ENCODE measurements at regions not wholly inside any gene's neighbourhood (a gene's known extent, or its start where the extent isn't known, plus 50 kb on each side); places are given as distances from the start of the nearest gene placed in this dataset.

DNA sequence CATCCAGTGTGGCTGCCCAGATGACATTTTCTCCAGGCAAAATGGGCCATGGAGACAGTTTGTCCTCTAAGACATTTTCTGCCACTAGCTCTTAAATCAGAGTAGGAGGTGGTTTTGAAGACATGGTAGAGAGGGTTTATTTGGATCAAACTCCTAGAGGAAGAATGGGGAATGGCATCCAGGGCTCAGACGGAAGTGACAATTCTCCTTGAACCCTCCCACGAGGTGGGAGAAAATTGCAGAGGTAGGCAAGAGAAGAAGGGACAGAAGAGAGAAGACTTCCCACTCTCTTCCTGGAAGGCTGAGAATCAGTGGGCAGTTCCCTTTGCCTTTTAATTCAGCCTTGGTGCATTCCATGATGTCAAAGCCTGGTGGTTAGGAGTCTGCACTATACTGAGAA lies 194.0 kb downstream of the SMIM20 start:
- H3K4me2 ChIP-seq (ENCODE audit: insufficient read depth, low read length, poor library complexity, severe bottlenecking), result no peak overlapping the region
- no peak overlapping the region for H3K27ac ChIP-seq (replicated peaks; ENCODE audit: low read length)
- H3K27me3 ChIP-seq (ENCODE audit: control insufficient read depth in 3 of 3, insufficient read depth in 3 of 3, low read depth in 1 of 3, low read length in 3 of 3), result no peaks in the 10 kb centered on the region
- no peak overlapping the region for H3K14ac ChIP-seq (ENCODE audit: low read length)
- no peak overlapping the region for H2AFZ ChIP-seq (ENCODE audit: low read length)
- H2BK15ac ChIP-seq (ENCODE audit: low read length), result no peak overlapping the region
- WGBS, 2 donors (ENCODE audit: extremely low coverage in 2 of 2, insufficient read length in 2 of 2, insufficient replicate concordance in 1 of 2), result no CpG with 5 or more reads among the region's 2 CpGs
- no peak overlapping the region for H4K8ac ChIP-seq (ENCODE audit: low read depth, low read length)
- no peak overlapping the region for H2AK5ac ChIP-seq (ENCODE audit: low read depth, low read length)
- H3K18ac ChIP-seq (ENCODE audit: low read length), result no peak overlapping the region
- H3K23ac ChIP-seq (ENCODE audit: low read depth, low read length, poor library complexity), result no peak overlapping the region
- H4K91ac ChIP-seq (ENCODE audit: low read depth, low read length, poor library complexity), result no peak overlapping the region
- no peak for DNase-seq (ENCODE audit: low spot score)
- no peak overlapping the region for H3K4ac ChIP-seq (ENCODE audit: low read length)
- H2BK5ac ChIP-seq (ENCODE audit: low read length), result no peak overlapping the region
- H3K9ac ChIP-seq (ENCODE audit: low read depth, low read length, poor library complexity), result no peak overlapping the region
- H3K79me1 ChIP-seq (ENCODE audit: low read depth, low read length), result no peaks in the 10 kb centered on the region
- H3K9me3 ChIP-seq (replicated peaks in 1 of 2; ENCODE audit: control insufficient read depth in 2 of 2, insufficient read depth in 1 of 2, low read depth in 1 of 2, low read length in 2 of 2), result peaks cover 0 to 2% of the 10 kb centered on the region in 2 donors
- no peak overlapping the region for H2BK120ac ChIP-seq (ENCODE audit: low read depth, low read length)
- no peak overlapping the region for H3K4me3 ChIP-seq (ENCODE audit: low read length in 2 of 2)
- H3K4me1 ChIP-seq (ENCODE audit: control insufficient read depth in 2 of 2, insufficient read depth in 1 of 2, low read depth in 1 of 2, low read length in 2 of 2), result no peaks in the 10 kb centered on the region
- no peaks in the 10 kb centered on the region for H3K36me3 ChIP-seq (replicated peaks in 1 of 2; ENCODE audit: control insufficient read depth in 2 of 2, insufficient read depth in 2 of 2, low read length in 2 of 2)
- H2BK12ac ChIP-seq (ENCODE audit: low read length), result no peak overlapping the region

DNA sequence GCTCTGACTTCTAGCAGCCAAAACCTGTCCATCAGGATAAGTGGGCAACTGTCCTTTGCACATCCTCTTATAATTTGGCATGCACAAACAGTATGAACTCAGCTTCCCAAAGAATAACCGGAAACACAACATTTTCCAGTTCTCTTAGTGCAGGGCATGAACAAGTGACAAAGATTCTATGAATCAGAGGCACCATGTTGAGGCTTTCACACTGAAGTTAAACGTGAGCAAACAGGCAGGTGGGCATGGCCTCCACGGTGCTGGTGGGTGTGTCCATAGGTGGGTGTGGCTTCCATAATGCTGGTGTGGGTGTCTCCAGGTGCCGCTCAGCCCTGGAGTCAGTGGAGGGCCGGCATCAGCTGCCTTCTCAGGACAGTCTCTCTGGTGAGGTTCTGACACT lies 196.5 kb downstream of the SMIM20 start:
- Histone ChIP-seq H2AK5ac (ENCODE audit: low read depth, low read length) (no peak overlapping the region), H3K27ac (replicated peaks; ENCODE audit: low read length) (no peak overlapping the region), H3K79me1 (ENCODE audit: low read depth, low read length) (no peaks in the 10 kb centered on the region), H3K4me1 (ENCODE audit: control insufficient read depth in 2 of 2, insufficient read depth in 1 of 2, low read depth in 1 of 2, low read length in 2 of 2) (no peaks in the 10 kb centered on the region), H2BK12ac (ENCODE audit: low read length) (no peak overlapping the region), H3K4me2 (ENCODE audit: insufficient read depth, low read length, poor library complexity, severe bottlenecking) (no peak overlapping the region), H3K9me3 (replicated peaks in 1 of 2; ENCODE audit: control insufficient read depth in 2 of 2, insufficient read depth in 1 of 2, low read depth in 1 of 2, low read length in 2 of 2) (peaks cover 3 to 7% of the 10 kb centered on the region in 2 donors), H3K18ac (ENCODE audit: low read length) (no peak overlapping the region), H3K27me3 (ENCODE audit: control insufficient read depth in 3 of 3, insufficient read depth in 3 of 3, low read depth in 1 of 3, low read length in 3 of 3) (no peaks in the 10 kb centered on the region), H3K36me3 (replicated peaks in 1 of 2; ENCODE audit: control insufficient read depth in 2 of 2, insufficient read depth in 2 of 2, low read length in 2 of 2) (no peaks in the 10 kb centered on the region), H2BK5ac (ENCODE audit: low read length) (no peak overlapping the region), H4K8ac (ENCODE audit: low read depth, low read length) (no peak overlapping the region), H3K4me3 (ENCODE audit: low read length in 2 of 2) (no peak overlapping the region), H2BK120ac (ENCODE audit: low read depth, low read length) (no peak overlapping the region), H3K23ac (ENCODE audit: low read depth, low read length, poor library complexity) (no peak overlapping the region), H3K14ac (ENCODE audit: low read length) (no peak overlapping the region), H3K4ac (ENCODE audit: low read length) (no peak overlapping the region), H4K91ac (ENCODE audit: low read depth, low read length, poor library complexity) (no peak overlapping the region), H2AFZ (ENCODE audit: low read length) (no peak overlapping the region), H2BK15ac (ENCODE audit: low read length) (no peak overlapping the region), H3K9ac (ENCODE audit: low read depth, low read length, poor library complexity) (no peak overlapping the region)
- DNase-seq (ENCODE audit: low spot score), result no peak
- WGBS, 2 donors (ENCODE audit: extremely low coverage in 2 of 2, insufficient read length in 2 of 2, insufficient replicate concordance in 1 of 2), result no CpG with 5 or more reads among the region's 5 CpGs

DNA sequence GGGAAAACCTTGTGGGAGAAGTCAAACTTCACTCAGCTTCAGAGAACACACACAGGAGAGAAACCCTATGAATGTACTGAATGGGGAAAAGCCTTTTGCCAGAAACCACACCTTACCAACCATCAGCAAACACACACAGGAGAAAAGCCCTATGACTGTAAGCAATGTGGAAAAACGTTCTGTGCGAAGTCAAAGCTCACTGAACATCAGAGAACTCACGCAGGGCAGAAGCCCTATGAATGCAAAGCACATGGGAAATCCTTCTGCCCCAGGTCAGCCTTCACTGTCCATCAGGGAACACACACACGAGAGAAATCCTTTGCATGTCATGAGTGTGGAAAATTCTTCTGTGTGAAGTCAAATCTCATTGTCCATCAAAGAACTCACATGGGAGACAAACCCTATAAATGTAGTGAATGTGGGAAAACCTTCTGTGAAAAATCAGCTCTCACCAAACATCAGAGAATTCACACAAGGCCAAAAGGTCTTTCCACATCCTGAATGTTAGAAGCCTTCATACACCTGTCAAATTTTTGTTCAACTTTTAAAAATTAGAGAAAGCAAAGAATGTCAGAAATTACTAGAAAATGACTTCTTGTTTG lies 199.4 kb downstream of the SMIM20 start:
- no CpG with 5 or more reads among the region's 4 CpGs for WGBS, 2 donors (ENCODE audit: extremely low coverage in 2 of 2, insufficient read length in 2 of 2, insufficient replicate concordance in 1 of 2)
- Histone ChIP-seq H3K36me3 (replicated peaks in 1 of 2; ENCODE audit: control insufficient read depth in 2 of 2, insufficient read depth in 2 of 2, low read length in 2 of 2) (no peaks in the 10 kb centered on the region), H3K18ac (ENCODE audit: low read length) (no peak overlapping the region), H3K79me1 (ENCODE audit: low read depth, low read length) (no peaks in the 10 kb centered on the region), H4K91ac (ENCODE audit: low read depth, low read length, poor library complexity) (no peak overlapping the region), H2BK15ac (ENCODE audit: low read length) (no peak overlapping the region), H2BK120ac (ENCODE audit: low read depth, low read length) (no peak overlapping the region), H3K9ac (ENCODE audit: low read depth, low read length, poor library complexity) (no peak overlapping the region), H3K9me3 (replicated peaks in 1 of 2; ENCODE audit: control insufficient read depth in 2 of 2, insufficient read depth in 1 of 2, low read depth in 1 of 2, low read length in 2 of 2) (peaks cover 3 to 8% of the 10 kb centered on the region in 2 donors), H3K4me2 (ENCODE audit: insufficient read depth, low read length, poor library complexity, severe bottlenecking) (no peak overlapping the region), H2AFZ (ENCODE audit: low read length) (no peak overlapping the region), H2BK5ac (ENCODE audit: low read length) (no peak overlapping the region), H2AK5ac (ENCODE audit: low read depth, low read length) (no peak overlapping the region), H3K27ac (replicated peaks; ENCODE audit: low read length) (no peak overlapping the region), H2BK12ac (ENCODE audit: low read length) (no peak overlapping the region), H3K23ac (ENCODE audit: low read depth, low read length, poor library complexity) (no peak overlapping the region), H3K27me3 (ENCODE audit: control insufficient read depth in 3 of 3, insufficient read depth in 3 of 3, low read depth in 1 of 3, low read length in 3 of 3) (peaks cover 0 to 5% (median 2%) of the 10 kb centered on the region in 3 experiments), H3K14ac (ENCODE audit: low read length) (no peak overlapping the region), H4K8ac (ENCODE audit: low read depth, low read length) (no peak overlapping the region), H3K4me3 (ENCODE audit: low read length in 2 of 2) (no peak overlapping the region), H3K4ac (ENCODE audit: low read length) (no peak overlapping the region), H3K4me1 (ENCODE audit: control insufficient read depth in 2 of 2, insufficient read depth in 1 of 2, low read depth in 1 of 2, low read length in 2 of 2) (no peaks in the 10 kb centered on the region)
- DNase-seq (ENCODE audit: low spot score), result no peak

DNA sequence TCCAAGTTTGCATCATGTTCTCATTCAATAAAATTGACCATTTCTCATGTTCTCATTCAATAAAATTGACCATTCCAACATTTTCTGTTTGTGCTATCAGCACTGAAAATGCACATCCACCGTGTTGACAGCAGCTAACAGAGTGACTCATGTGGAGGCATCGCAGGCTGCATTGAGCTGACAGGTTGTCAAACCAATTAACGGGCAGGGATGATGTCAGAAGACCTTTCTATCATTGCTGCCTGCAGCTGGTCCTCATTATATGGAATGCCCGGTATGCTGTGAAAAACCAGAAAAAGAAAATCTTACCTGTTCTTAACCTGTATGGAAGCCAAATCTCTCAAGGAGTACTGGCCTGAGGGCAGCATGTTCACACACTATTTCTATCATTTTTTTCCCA lies 202.0 kb downstream of the SMIM20 start:
- no peak overlapping the region for H3K9ac ChIP-seq (ENCODE audit: low read depth, low read length, poor library complexity)
- H3K27ac ChIP-seq (replicated peaks; ENCODE audit: low read length), result no peak overlapping the region
- no peaks in the 10 kb centered on the region for H3K36me3 ChIP-seq (replicated peaks in 1 of 2; ENCODE audit: control insufficient read depth in 2 of 2, insufficient read depth in 2 of 2, low read length in 2 of 2)
- no peak overlapping the region for H2BK5ac ChIP-seq (ENCODE audit: low read length)
- H3K4me2 ChIP-seq (ENCODE audit: insufficient read depth, low read length, poor library complexity, severe bottlenecking), result no peak overlapping the region
- H3K18ac ChIP-seq (ENCODE audit: low read length), result no peak overlapping the region
- no peak overlapping the region for H2BK15ac ChIP-seq (ENCODE audit: low read length)
- H3K9me3 ChIP-seq (replicated peaks in 1 of 2; ENCODE audit: control insufficient read depth in 2 of 2, insufficient read depth in 1 of 2, low read depth in 1 of 2, low read length in 2 of 2), result peaks cover 3 to 8% of the 10 kb centered on the region in 2 donors
- no peak overlapping the region for H2AFZ ChIP-seq (ENCODE audit: low read length)
- no peak for DNase-seq (ENCODE audit: low spot score)
- no peak overlapping the region for H4K91ac ChIP-seq (ENCODE audit: low read depth, low read length, poor library complexity)
- no peaks in the 10 kb centered on the region for H3K79me1 ChIP-seq (ENCODE audit: low read depth, low read length)
- H3K4ac ChIP-seq (ENCODE audit: low read length), result no peak overlapping the region
- no peak overlapping the region for H3K4me3 ChIP-seq (ENCODE audit: low read length in 2 of 2)
- no peaks in the 10 kb centered on the region for H3K4me1 ChIP-seq (ENCODE audit: control insufficient read depth in 2 of 2, insufficient read depth in 1 of 2, low read depth in 1 of 2, low read length in 2 of 2)
- no peak overlapping the region for H2BK120ac ChIP-seq (ENCODE audit: low read depth, low read length)
- H2AK5ac ChIP-seq (ENCODE audit: low read depth, low read length), result no peak overlapping the region
- no CpG with 5 or more reads among the region's 4 CpGs for WGBS, 2 donors (ENCODE audit: extremely low coverage in 2 of 2, insufficient read length in 2 of 2, insufficient replicate concordance in 1 of 2)
- H3K27me3 ChIP-seq (ENCODE audit: control insufficient read depth in 3 of 3, insufficient read depth in 3 of 3, low read depth in 1 of 3, low read length in 3 of 3), result peaks cover 0 to 5% (median 2%) of the 10 kb centered on the region in 3 experiments
- no peak overlapping the region for H4K8ac ChIP-seq (ENCODE audit: low read depth, low read length)
- no peak overlapping the region for H3K14ac ChIP-seq (ENCODE audit: low read length)
- H2BK12ac ChIP-seq (ENCODE audit: low read length), result no peak overlapping the region
- no peak overlapping the region for H3K23ac ChIP-seq (ENCODE audit: low read depth, low read length, poor library complexity)

All from neuronal stem cell (in vitro differentiated cells).